HG02798 (cell line): ENCODE measurements at regions not wholly inside any gene's neighbourhood (a gene's known extent, or its start where the extent isn't known, plus 50 kb on each side); places are given as distances from the start of the nearest gene placed in this dataset.

Source experiments
- ATAC-seq: cut with Tn5 transposase; IDR thresholded peaks from one replicate; pipeline ENCODE4 v1.9.1; 2021; ENCODE audit warnings: mild to moderate bottlenecking; ENCODE audit not compliant: unreplicated experiment, poor library complexity

GRCh38 chr3:137382005-137382594 lies 382.0 kb upstream of the SOX14 start:
- no peak for ATAC-seq

GRCh38 chr3:137385922-137386321 lies 378.2 kb upstream of the SOX14 start:
- no peak for ATAC-seq

- no peak for ATAC-seq
These were observed 354.5 kb upstream of the SOX14 start for GRCh38 chr3:137409584-137409983.

GRCh38 chr3:137410028-137410427 lies 354.1 kb upstream of the SOX14 start:
- ATAC-seq, result no peak

GRCh38 chr3:137420198-137420995 lies 343.7 kb upstream of the SOX14 start:
- no peak for ATAC-seq

GRCh38 chr3:137438561-137438960 lies 325.6 kb upstream of the SOX14 start:
- no peak for ATAC-seq

- no peak for ATAC-seq
These were observed 303.2 kb upstream of the SOX14 start for GRCh38 chr3:137460944-137461343.

GRCh38 chr3:137463131-137463530 lies 301.0 kb upstream of the SOX14 start:
- ATAC-seq, result no peak

- ATAC-seq, result no peak
These were observed 299.8 kb upstream of the SOX14 start for GRCh38 chr3:137464341-137464740.

- ATAC-seq, result no peak
These were observed 295.7 kb upstream of the SOX14 start for GRCh38 chr3:137468446-137468845.

GRCh38 chr3:137469263-137469662 lies 294.9 kb upstream of the SOX14 start:
- no peak for ATAC-seq

GRCh38 chr3:137471130-137471529 lies 293.0 kb upstream of the SOX14 start:
- ATAC-seq, result peak; percentile 54

GRCh38 chr3:137471558-137472204 lies 292.4 kb upstream of the SOX14 start:
- no peak for ATAC-seq

- no peak for ATAC-seq
These were observed 286.5 kb upstream of the SOX14 start for GRCh38 chr3:137477614-137478013.

GRCh38 chr3:137509354-137510045 lies 254.6 kb upstream of the SOX14 start:
- no peak for ATAC-seq

GRCh38 chr3:137511655-137512054 lies 252.5 kb upstream of the SOX14 start:
- no peak for ATAC-seq

- no peak for ATAC-seq
These were observed 249.3 kb upstream of the SOX14 start for GRCh38 chr3:137514853-137515252.

GRCh38 chr3:137519602-137520001 lies 244.5 kb upstream of the SOX14 start:
- ATAC-seq, result no peak

GRCh38 chr3:137524751-137525150 lies 239.4 kb upstream of the SOX14 start:
- ATAC-seq, result no peak

GRCh38 chr3:137525471-137525870 lies 238.6 kb upstream of the SOX14 start:
- ATAC-seq, result no peak

GRCh38 chr3:137542049-137542448 lies 222.1 kb upstream of the SOX14 start:
- no peak for ATAC-seq
